ENCODE measurements at regions not wholly inside any gene's neighbourhood (a gene's known extent, or its start where the extent isn't known, plus 50 kb on each side); places are given as distances from the start of the nearest gene placed in this dataset.

- Histone ChIP-seq H3K36me3 (no peaks in the 10 kb centered on the region), H3K4me1 (no peaks in the 10 kb centered on the region), H3K27me3 (no peaks in the 10 kb centered on the region), H3K4me3 (no peak overlapping the region), H3K9me3 (no peaks in the 10 kb centered on the region), H3K27ac (no peak overlapping the region)
- WGBS, 2 donors, result 48 to 58% methylated on average over 1 of the region's 1 CpG
- TF ChIP-seq CTCF (IDR thresholded peaks at IDR 0.05), result no peak
- DNase-seq (no peak), ATAC-seq (no peak)
- intact Hi-C loops (cut with DNase I), result loop anchor here in 1 of 10 donors (10.0 kb wide), 1 partner anchor 329 kb away; no protein-coding TSS in a partner anchor
Measured at GRCh38 chr3:159275741-159276140, 473.9 kb downstream of the MFSD1 start.

- TF ChIP-seq CTCF (IDR thresholded peaks at IDR 0.05), result no peak
- no peaks in the 10 kb centered on the region for H3K27me3 ChIP-seq
- 72 to 74% methylated on average over 5 of the region's 5 CpGs for WGBS, 2 donors
- H3K4me3 ChIP-seq, result no peak overlapping the region
- H3K27ac ChIP-seq, result no peak overlapping the region
- no peaks in the 10 kb centered on the region for H3K4me1 ChIP-seq
- no peak for ATAC-seq
- no peaks in the 10 kb centered on the region for H3K9me3 ChIP-seq
- intact Hi-C loops (cut with DNase I), result loop anchor here in 1 of 10 donors (10.0 kb wide), 1 partner anchor 327 kb away; no protein-coding TSS in a partner anchor
- DNase-seq, result no peak
- no peaks in the 10 kb centered on the region for H3K36me3 ChIP-seq
Measured at GRCh38 chr3:159277814-159278213, 476.0 kb downstream of the MFSD1 start.

GRCh38 chr3:159280386-159281191, 478.7 kb downstream of the MFSD1 start:
- TF ChIP-seq CTCF (IDR thresholded peaks at IDR 0.05), result no peak
- DNase-seq (no peak), ATAC-seq (no peak)
- H3K4me1 ChIP-seq, result no peaks in the 10 kb centered on the region
- H3K36me3 ChIP-seq, result no peaks in the 10 kb centered on the region
- intact Hi-C loops (cut with DNase I), result no loop called here
- no peaks in the 10 kb centered on the region for H3K9me3 ChIP-seq
- no peak overlapping the region for H3K27ac ChIP-seq
- H3K27me3 ChIP-seq, result no peaks in the 10 kb centered on the region
- WGBS, 2 donors, result 63 to 65% methylated on average over 10 of the region's 10 CpGs
- H3K4me3 ChIP-seq, result no peak overlapping the region

- no peak for DNase-seq
Measured at GRCh38 chr3:159293493-159293892, 491.6 kb downstream of the MFSD1 start.

More at GRCh38 chr3:159293493-159293892, 491.6 kb downstream of the MFSD1 start:
- H3K4me1 ChIP-seq, result no peaks in the 10 kb centered on the region
- no peak overlapping the region for H3K27ac ChIP-seq
- no peaks in the 10 kb centered on the region for H3K27me3 ChIP-seq
- 43 to 45% methylated on average over 1 of the region's 1 CpG for WGBS, 2 donors
- no peaks in the 10 kb centered on the region for H3K36me3 ChIP-seq
- H3K4me3 ChIP-seq, result no peak overlapping the region
- TF ChIP-seq CTCF (IDR thresholded peaks at IDR 0.05), result no peak
- intact Hi-C loops (cut with DNase I), result no loop called here
- ATAC-seq, result no peak
- no peaks in the 10 kb centered on the region for H3K9me3 ChIP-seq
